KG1 (cell line): ENCODE measurements at regions not wholly inside any gene's neighbourhood (a gene's known extent, or its start where the extent isn't known, plus 50 kb on each side); places are given as distances from the start of the nearest gene placed in this dataset.
"Not testable (repeated sequence)": the region's sequence is repeated elsewhere in the genome, so short reads cannot be mapped to it uniquely, and the experiment has no call there.

Source experiments
- DNase-seq: peaks from one replicate; lab custom pipeline; 2025; lab: John Stamatoyannopoulos, UW

- no peak for DNase-seq
These were observed 131.9 kb downstream of the MRPL36 start for GRCh38 chr5:1667648-1668140.

GRCh38 chr5:1666812-1667588, 132.6 kb downstream of the MRPL36 start:
- no peak for DNase-seq

DNA sequence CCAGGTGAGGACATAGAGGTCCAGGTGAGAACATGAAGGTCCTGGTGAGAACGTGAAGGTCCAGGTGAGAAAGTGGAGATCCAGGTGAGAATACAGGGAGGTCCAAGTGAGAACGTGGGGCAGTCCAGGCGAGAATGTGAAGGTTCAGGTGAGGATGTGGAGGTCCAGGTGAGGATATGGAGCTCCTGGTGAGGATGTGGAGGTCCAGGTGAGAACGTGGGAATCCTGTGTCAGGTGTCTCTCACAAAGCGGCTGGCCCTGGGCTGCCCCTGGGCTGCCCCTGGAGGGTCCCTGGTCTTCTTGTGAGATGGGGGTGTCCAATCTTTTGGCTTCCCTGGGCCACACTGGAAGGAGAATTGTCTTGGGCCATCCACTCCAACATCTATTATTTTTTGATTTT, 133.4 kb downstream of the MRPL36 start:
- no peak for DNase-seq

- no peak for DNase-seq
These were observed 133.8 kb downstream of the MRPL36 start for GRCh38 chr5:1665803-1666202.

GRCh38 chr5:1665231-1665630, 134.4 kb downstream of the MRPL36 start:
- no peak for DNase-seq

DNA sequence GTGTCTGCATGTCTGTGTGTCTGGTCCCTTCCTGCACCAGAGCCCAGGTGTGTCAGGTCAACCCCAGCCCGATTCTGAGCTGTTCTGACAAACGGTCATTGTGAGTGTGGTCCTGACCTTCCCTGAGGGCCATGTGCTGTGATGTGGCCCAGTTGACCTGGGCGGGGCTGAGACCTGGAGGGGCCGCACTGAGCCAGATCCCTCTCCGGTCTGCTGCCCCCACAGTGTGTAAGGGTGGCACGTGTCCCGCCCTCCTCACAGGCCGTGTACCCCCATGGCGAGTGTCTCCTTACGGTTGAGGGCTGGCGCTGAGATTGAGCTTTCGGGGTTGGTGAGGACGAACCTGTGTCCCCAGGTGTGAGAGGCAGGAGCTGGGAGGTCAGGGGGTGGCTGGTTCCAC, 136.5 kb downstream of the MRPL36 start:
- no peak for DNase-seq

GRCh38 chr5:1662559-1663085, 137.0 kb downstream of the MRPL36 start:
- no peak for DNase-seq

DNA sequence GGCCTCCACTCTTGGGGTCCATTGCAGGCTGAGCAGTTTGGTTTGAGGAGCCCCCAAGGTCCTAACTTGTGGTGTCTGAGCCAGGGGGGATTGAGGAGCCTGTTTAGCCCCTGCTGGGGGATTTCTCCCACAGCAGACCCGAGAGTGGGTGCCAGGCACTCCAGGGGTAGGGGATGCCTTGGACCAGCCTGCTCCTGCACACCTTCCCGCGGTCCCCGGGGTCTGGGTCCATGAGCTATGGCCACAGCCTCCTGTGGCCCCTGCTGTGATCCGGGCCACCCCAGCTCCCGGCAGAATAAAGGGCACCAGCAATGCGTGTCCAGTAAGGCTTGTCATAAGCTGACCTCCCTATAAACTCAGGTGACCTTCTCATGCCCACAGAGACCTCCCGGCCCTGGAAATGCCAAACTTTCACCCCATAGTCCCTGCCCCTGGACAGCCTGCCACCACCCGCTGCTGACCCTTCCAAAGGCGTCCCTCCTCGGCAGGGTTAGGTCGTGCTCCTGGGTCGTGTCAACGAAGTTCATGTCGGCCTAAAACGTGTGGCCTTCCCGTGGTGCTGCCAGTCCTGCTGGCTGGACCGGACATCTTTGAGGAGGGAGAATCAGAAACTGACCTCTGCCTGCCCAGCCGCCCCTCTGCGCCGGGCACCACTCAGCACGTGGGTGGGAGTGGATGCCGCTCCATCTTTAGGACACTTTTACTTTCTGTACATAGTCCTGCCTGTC, 137.6 kb downstream of the MRPL36 start:
- DNase-seq, result no peak

- DNase-seq, result no peak
These were observed 137.6 kb upstream of the LPCAT1 start for GRCh38 chr5:1661311-1661710.

GRCh38 chr5:1660511-1660910, 136.8 kb upstream of the LPCAT1 start:
- no peak for DNase-seq

DNA sequence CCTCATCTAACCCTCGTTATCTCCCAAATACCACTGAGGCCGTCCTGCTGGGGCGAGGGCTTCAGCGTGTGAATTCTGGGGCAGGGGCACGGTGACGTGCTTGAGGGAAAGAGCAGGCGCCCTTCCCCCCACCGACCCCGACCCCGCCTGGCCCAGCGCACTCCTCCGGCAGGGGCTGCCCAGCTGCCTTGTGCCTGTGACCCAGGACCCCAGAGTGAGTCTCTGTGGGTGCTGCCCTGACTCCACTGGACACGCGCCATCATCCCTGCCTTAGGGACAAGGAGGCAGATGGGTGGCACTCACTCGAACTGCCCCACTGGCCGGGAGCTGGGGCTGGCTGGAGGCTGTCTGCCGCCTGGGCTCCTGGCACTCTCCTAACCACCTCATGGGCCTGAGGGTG, 136.2 kb upstream of the LPCAT1 start:
- no peak for DNase-seq

GRCh38 chr5:1659100-1659981, 135.6 kb upstream of the LPCAT1 start:
- no peak for DNase-seq

- DNase-seq, result no peak
These were observed 134.9 kb upstream of the LPCAT1 start for GRCh38 chr5:1658665-1659064.

GRCh38 chr5:1657161-1657741, 133.5 kb upstream of the LPCAT1 start:
- DNase-seq, result no peak

DNA sequence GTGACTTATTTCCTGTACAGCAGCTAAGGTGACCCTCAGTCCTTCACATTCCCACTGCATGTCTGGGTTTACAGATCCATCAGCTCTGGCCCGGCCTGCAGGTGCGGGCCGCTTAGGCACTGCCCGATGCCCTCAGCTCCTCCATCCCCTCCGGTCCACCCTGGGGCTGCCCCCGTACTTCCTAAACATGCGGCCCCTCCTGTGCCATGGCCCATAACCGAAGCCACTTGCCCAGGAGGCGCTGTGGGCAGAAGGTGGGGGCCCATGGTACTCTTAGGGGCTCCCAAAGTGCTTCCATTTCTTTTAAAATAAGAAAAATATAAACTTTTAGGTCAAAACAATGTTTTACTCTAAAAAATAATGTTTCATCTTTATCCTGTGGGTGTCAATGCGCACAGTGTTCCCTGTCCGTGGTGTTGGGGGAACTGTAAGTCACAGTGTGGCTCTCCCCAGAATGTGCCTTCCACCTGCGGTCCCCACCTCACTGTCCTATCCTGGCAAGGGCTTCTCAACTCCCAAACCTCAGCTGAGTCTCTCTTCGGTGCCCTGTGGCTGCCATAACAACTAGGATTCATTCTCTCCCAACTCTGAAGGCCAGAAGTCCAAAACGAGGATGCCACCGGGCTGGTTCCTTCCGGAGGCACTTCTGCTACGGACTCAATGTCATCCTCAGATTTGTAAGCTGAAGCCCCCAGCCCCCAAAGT, 132.7 kb upstream of the LPCAT1 start:
- DNase-seq, result no peak

DNA sequence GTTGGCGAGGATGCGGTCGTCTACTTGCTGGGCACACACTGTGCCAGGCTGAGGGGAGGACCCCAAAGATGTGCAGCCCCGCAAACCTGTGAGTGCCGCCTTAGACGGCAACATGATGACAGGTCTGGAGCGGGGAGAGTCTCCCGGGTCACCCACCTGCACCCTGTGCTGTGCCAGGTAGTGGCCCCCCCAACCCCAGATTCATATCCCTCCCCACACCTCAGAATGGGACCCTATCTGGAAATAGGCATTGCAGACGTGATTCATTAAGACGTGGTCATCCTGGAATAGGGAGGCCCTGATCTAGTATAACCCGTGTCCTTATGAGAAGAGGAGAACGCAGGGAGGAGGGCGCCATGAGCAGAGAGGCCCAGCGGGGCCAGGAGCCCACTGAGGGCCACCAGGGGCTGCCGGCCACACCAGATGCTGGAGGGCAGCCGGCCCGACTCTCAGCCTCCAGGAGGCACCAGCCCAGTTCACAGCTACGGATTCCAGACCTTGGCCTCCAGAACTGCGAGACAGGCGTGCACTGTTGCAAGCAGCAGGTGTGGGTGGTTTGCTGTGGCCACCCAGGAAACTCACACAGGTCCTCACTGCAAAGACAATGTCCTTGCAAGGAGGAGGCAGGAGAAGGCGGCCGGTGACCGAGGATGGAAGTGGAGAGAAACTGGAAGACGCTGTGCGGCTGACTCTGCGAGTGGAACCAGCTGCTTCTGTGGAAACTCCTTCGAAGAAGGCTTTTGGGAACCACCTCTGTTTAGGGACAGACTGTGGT, 131.9 kb upstream of the LPCAT1 start:
- DNase-seq, result no peak

- DNase-seq, result no peak
These were observed 131.2 kb upstream of the LPCAT1 start for GRCh38 chr5:1654786-1655495.

DNA sequence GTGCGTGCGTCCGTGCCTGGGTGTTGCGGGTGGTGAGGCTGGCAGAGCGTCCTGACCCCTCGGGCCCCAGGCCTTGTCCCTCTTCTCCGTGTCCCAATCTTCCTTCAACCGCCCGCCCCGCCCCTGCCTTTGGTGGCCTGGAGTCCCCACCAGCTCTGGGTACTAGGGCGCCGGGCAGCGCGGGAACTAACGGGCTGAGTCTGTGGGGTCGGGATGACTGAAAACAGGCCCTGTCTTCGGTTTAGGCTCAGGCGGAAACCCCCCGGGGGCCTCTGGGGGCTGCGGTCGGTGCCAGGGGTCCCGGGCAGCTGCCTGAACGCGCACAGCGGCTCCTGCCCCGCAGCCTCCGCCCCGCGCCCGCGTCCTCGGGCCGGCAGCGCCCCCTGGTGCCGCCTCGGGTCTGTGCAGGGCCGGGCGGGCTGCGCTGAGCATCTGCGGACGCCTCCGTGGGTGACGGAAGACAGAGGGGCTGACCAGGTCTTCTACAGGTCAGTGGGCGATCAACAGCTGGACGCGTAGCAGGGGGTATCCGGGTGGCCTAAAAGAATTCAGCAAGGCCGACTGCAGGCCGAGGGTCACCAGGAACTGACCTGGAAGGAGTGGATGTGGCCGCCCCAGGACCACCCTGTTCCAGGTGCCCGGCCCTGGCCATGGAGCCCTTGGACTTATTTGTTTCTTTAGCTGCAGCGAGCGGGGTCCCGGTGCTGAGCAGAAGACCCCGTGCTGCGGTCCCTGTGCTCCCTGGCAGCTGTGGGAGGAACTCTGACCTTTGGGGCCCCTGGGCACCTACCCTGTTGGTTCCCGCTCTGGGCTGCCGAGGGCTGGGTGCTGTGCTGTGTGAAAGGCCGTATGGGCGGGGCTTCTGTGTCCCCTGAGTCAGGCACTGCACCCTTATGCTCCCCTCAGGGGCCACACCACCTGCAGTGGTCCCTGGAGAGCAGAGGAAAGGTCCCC, 130.2 kb upstream of the LPCAT1 start:
- not testable (repeated sequence) for DNase-seq
